ENCODE measurements at regions not wholly inside any gene's neighbourhood (a gene's known extent, or its start where the extent isn't known, plus 50 kb on each side); places are given as distances from the start of the nearest gene placed in this dataset.

DNA sequence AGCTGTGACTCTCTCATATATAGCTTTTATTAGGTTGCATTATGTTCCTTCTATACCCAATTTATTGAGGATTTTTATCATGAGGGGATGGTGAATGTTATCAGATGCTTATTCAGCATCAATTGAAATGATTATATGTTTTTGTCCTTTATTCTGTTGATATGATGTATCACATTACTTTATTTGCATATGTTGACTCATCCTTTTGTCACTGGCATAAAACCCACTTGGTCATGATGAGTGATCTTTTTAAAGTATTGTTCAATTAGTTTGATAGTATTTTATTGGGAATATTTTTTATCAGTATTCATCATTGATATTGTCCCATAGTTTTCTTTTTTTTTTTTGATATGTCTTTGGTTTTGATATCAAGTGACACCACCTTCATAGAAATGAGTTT lies 529.9 kb downstream of the MMUT start:
- H3K4me3 ChIP-seq, result no peak overlapping the region
- H3K27me3 ChIP-seq (replicated peaks; ENCODE audit: insufficient read depth), result no peaks in the 10 kb centered on the region
- no peak for DNase-seq (ENCODE audit: low spot score)
- intact Hi-C loops (cut with DNase I), result no loop called here
- no peak overlapping the region for H3K27ac ChIP-seq
- H3K36me3 ChIP-seq, result no peaks in the 10 kb centered on the region
- no peak for TF ChIP-seq POLR2A (IDR thresholded peaks at IDR 0.05)
- no peak for TF ChIP-seq CTCF (IDR thresholded peaks at IDR 0.05)
- TF ChIP-seq POLR2AphosphoS5 (IDR thresholded peaks at IDR 0.05), result no peak
- H3K4me1 ChIP-seq (replicated peaks), result no peaks in the 10 kb centered on the region
- H3K9me3 ChIP-seq, result no peaks in the 10 kb centered on the region

GRCh38 chr6:48928937-48929336 lies 534.1 kb downstream of the MMUT start:
- TF ChIP-seq POLR2AphosphoS5 (IDR thresholded peaks at IDR 0.05), result no peak
- TF ChIP-seq CTCF (IDR thresholded peaks at IDR 0.05), result no peak
- no peak for TF ChIP-seq POLR2A (IDR thresholded peaks at IDR 0.05)
- Histone ChIP-seq H3K27me3 (replicated peaks; ENCODE audit: insufficient read depth) (no peaks in the 10 kb centered on the region), H3K9me3 (no peaks in the 10 kb centered on the region), H3K4me3 (no peak overlapping the region), H3K4me1 (replicated peaks) (no peaks in the 10 kb centered on the region), H3K27ac (no peak overlapping the region), H3K36me3 (no peaks in the 10 kb centered on the region)
- WGBS, result 71% methylated on average over 2 of the region's 2 CpGs
- DNase-seq (ENCODE audit: low spot score), result no peak
- intact Hi-C loops (cut with DNase I), result no loop called here

GRCh38 chr6:48922837-48923236 lies 540.2 kb downstream of the MMUT start:
- TF ChIP-seq POLR2A (IDR thresholded peaks at IDR 0.05) (no peak), CTCF (IDR thresholded peaks at IDR 0.05) (no peak), POLR2AphosphoS5 (IDR thresholded peaks at IDR 0.05) (no peak)
- no peaks in the 10 kb centered on the region for H3K4me1 ChIP-seq (replicated peaks)
- intact Hi-C loops (cut with DNase I), result no loop called here
- H3K36me3 ChIP-seq, result no peaks in the 10 kb centered on the region
- H3K4me3 ChIP-seq, result no peak overlapping the region
- WGBS, result 73% methylated on average over 2 of the region's 2 CpGs
- H3K27ac ChIP-seq, result no peak overlapping the region
- no peaks in the 10 kb centered on the region for H3K27me3 ChIP-seq (replicated peaks; ENCODE audit: insufficient read depth)
- H3K9me3 ChIP-seq, result no peaks in the 10 kb centered on the region
- DNase-seq (ENCODE audit: low spot score), result no peak

GRCh38 chr6:48919555-48919954 lies 543.5 kb downstream of the MMUT start:
- no peak overlapping the region for H3K27ac ChIP-seq
- no peak for DNase-seq (ENCODE audit: low spot score)
- intact Hi-C loops (cut with DNase I), result no loop called here
- no peaks in the 10 kb centered on the region for H3K27me3 ChIP-seq (replicated peaks; ENCODE audit: insufficient read depth)
- H3K9me3 ChIP-seq, result no peaks in the 10 kb centered on the region
- H3K36me3 ChIP-seq, result no peaks in the 10 kb centered on the region
- H3K4me1 ChIP-seq (replicated peaks), result no peaks in the 10 kb centered on the region
- H3K4me3 ChIP-seq, result no peak overlapping the region
- TF ChIP-seq POLR2A (IDR thresholded peaks at IDR 0.05) (no peak), CTCF (IDR thresholded peaks at IDR 0.05) (no peak), POLR2AphosphoS5 (IDR thresholded peaks at IDR 0.05) (no peak)

DNA sequence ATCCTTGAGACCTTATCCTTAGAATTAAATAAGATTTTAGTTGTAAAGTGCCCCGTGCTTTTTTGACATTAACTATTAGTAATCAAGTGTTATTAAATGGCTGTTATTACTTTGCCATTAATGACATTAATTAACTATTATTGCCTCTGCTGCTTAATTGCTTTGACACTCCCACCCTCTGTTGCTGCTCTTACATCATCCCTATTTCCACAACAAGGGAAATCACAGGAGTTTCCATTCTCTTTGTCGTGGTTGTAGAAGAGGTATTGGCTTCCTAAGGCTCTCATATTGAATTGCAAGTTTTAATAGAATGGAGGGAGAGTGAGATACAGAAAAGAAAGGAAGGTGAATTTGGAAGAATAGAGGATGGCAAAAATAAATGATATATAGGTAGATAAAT lies 545.8 kb downstream of the MMUT start:
- no peaks in the 10 kb centered on the region for H3K27me3 ChIP-seq (replicated peaks; ENCODE audit: insufficient read depth)
- WGBS, result 34% methylated on average over 2 of the region's 2 CpGs

More for the DNA sequence above, 545.8 kb downstream of the MMUT start:
- TF ChIP-seq POLR2A (IDR thresholded peaks at IDR 0.05), result no peak
- no peak for TF ChIP-seq POLR2AphosphoS5 (IDR thresholded peaks at IDR 0.05)
- no peak for TF ChIP-seq CTCF (IDR thresholded peaks at IDR 0.05)
- Histone ChIP-seq H3K4me1 (replicated peaks) (no peaks in the 10 kb centered on the region), H3K27ac (no peak overlapping the region), H3K9me3 (no peaks in the 10 kb centered on the region), H3K4me3 (no peak overlapping the region), H3K36me3 (no peaks in the 10 kb centered on the region)
- intact Hi-C loops (cut with DNase I), result no loop called here
- DNase-seq (ENCODE audit: low spot score), result no peak

Data from prostate gland (tissue), 2 donors.